ENCODE measurements at regions not wholly inside any gene's neighbourhood (a gene's known extent, or its start where the extent isn't known, plus 50 kb on each side); places are given as distances from the start of the nearest gene placed in this dataset.

- no peak for DNase-seq (ENCODE audit: low spot score)
- no peak for FAIRE-seq
Observed at GRCh38 chr6:45714006-45714730, 301.5 kb downstream of the CLIC5 start.

Measured in urothelium cell line (cell line).